GM10266 (cell line): ENCODE measurements at regions not wholly inside any gene's neighbourhood (a gene's known extent, or its start where the extent isn't known, plus 50 kb on each side); places are given as distances from the start of the nearest gene placed in this dataset.

Experiments
- DNase-seq: peaks from one replicate; pipeline ENCODE4 v3.0.0; 2012; ENCODE audit errors: extremely low spot score
- CTCF ChIP-seq: IDR thresholded peaks from 2 replicates; pipeline ENCODE4 v1.5.1; 2012; ENCODE audit warnings: mild to moderate bottlenecking, low read depth; ENCODE audit not compliant: control insufficient read depth, insufficient read depth; ENCODE audit errors: missing control alignments

- DNase-seq = no peak
- TF ChIP-seq CTCF = no peak
These were observed 49.8 kb upstream of the HMX1 start for GRCh38 chr4:8921465-8921864.
